Activated CD4-positive, alpha-beta T cell treated with anti-CD3 and anti-CD28 coated beads, Interleukin-2, amount 50 U/mL, for 48 hours (primary cell): ENCODE measurements at regions not wholly inside any gene's neighbourhood (a gene's known extent, or its start where the extent isn't known, plus 50 kb on each side); places are given as distances from the start of the nearest gene placed in this dataset.

Experiments used
- DNase-seq, 2 experiments: peaks; one replicate each; pipeline ENCODE4 v3.0.0-alpha.2; 2020

- DNase-seq = no peak
Observed at GRCh38 chr22:48754611-48755058, 1073.0 kb downstream of the BRD1 start.

- no peak for DNase-seq
Observed at GRCh38 chr22:48753752-48754517, 1073.7 kb downstream of the BRD1 start.

DNA sequence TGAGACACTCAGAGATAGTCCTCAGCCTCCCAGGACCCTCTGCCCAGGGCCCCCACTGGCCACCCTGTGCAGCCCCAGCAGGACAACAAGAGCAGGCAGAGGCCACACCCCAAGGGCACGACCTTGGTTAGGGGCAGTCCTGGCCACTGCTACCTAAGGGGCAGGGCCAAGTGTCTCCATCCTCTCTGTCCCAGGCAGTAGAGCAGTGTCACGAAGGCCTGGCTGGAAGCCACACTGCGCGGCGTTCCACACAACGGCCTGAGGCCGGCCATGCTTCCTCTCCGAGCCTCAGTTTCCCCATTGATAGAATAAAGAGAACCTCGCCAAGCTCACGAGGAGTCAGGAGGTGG, 1074.3 kb downstream of the BRD1 start:
- no peak for DNase-seq

DNA sequence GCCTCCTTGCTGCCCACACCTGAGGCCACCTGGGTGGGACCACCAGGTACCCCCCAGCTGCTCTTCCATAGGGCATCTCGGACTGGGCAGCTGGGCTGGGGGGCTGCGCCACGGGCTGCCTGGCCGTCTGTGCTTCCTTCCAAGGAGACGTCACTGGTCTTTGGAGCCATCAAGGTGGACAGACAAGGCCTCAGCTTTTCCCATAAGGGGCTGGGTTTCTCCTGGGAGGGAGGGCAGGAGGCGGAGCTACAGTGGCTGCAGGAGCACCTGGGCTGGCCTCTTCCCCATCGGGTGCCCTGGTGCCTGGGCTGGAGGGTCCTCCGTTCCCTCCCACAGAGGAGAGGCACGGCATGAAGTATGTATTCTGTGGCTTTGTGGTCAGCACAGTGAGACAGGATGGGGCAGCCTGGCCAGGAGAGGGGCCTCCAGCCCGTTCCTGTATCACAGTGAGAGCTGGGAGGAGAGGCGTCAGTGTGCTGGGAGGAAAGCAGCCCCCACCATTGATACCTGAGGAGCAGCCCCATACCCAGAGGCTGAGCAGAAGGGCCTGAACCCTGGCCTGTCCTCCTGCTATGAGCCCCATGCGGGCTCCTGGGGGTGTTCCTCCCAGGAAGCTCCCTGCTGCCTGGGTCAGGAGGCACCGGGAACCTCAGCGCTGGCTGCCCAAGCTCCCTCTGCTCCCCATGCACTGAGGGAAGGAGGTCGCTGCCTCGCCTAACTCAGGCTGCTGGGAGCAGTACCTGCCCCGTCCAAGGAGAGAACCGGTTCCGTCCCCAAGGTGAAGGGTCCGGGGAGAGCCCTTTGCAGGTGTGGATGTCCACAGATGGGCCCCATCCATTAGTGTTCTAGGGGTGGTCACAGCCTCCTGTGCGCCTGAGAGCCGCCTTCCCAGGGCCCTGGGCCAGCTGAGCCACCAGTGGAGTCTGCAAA, 1075.0 kb downstream of the BRD1 start:
- DNase-seq = no peak

DNA sequence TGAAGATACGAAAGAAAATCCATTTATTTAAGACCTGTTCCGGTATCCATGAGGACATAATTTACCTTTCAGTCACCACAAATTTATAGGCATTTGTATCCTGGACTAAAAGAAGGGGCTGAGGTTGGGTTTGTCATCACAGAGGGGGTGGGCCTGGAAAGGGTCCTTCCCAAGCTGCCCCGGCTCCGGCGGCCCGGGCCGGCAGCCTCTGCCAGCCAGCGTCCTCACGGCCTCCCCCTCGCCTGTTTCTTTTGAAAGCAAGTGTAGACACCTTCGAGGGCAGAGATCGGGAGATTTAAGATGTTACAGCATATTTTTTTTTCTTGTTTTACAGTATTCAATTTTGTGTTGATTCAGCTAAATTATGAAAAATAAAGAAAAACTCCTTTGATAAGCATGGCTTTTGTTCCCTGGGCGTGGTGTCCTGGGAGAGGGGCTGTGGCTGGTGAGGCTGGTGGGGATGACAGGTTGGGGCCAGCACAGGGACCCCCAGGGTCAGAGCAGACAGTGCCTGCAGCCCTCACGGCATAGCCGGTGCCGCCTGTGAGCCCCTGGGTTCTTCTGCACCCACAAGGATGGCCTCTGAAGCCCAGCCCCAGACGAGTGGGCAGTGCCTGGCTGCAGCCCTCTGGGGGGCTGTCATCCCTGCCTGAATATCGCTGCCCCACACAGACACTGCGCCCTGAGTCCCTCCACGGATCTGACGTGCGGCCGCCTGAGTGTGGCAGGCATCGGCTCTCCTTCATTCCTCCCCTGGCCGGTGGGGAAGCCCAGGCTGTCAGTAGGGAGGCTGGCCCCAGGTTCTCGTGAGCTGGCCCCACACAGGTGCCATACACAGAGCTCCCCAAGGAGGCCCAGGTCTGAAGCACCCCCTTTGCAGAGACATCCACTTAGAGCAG, 1075.9 kb downstream of the BRD1 start:
- DNase-seq = no peak

- no peak for DNase-seq
Observed at GRCh38 chr22:48750826-48751440, 1076.7 kb downstream of the BRD1 start.

- DNase-seq = no peak
Observed at GRCh38 chr22:48750282-48750681, 1077.4 kb downstream of the BRD1 start.

- no peak for DNase-seq
Observed at GRCh38 chr22:48749555-48750227, 1078.0 kb downstream of the BRD1 start.

DNA sequence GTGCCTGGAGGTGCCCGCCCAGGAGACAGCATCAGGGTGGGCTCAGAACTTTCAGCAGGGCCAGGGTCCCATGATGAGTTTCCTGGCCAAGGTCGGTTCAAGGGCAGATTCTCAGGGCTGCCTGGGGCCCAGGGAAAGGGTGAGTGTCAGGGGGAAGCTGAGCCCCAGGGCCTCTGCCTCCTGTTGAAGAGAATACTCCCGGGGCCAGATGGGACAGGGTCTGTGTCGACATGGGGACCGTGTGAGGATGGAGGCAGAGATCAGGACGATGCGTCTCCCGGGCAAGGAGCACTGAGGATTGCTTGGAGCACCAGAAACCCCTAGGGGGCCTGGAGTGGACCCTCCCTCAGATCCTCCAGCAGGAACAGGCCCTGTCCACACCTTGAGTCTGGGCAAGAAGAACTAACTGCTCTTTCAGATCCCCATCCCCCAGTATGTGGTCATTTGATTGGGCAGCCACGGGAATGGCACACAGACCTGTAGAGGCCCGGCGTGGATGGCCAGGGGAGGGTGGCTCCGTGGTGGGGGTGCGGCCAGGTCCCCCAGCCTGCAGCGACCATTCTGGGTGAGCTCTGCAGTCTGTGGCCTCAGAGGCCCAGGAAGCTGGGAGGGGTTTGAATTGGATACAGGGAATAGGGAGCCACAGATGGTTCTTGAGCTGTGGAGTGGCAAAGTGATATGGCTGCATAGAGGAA, 1078.7 kb downstream of the BRD1 start:
- no peak for DNase-seq

- DNase-seq = no peak
Observed at GRCh38 chr22:48748113-48748859, 1079.4 kb downstream of the BRD1 start.

DNA sequence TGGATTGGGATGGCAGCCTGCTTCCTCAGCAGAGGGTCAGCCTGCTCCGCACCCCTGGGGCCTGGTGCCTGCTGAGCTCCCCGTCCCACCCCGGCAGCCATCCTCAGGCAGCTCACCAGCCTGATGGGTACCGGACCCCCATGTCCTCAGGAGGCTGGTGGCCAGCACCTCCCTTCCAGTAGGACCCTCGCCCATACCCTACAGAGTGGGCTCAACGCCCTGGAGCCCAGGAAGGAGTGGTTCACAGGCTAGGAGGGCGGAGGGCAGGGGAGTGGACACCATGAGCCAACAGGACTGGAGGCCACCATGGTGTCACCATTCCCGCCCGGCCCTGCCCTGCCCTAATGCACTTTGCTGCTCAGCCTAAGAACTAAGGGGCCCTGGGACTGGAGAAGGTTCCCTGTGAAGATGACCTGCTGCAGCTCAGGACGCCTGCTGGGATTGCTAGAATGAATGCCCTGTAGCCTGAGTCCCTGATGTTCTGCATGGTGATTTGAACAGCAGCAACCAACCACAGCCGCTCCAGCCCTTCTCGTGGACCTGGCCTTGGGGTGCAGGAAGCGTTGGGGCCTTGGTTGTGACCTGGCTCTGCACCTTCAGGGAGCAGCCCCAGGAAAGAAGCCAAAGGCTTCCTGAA, 1080.8 kb downstream of the BRD1 start:
- no peak for DNase-seq

GRCh38 chr22:48745842-48746788, 1081.6 kb downstream of the BRD1 start:
- no peak for DNase-seq

DNA sequence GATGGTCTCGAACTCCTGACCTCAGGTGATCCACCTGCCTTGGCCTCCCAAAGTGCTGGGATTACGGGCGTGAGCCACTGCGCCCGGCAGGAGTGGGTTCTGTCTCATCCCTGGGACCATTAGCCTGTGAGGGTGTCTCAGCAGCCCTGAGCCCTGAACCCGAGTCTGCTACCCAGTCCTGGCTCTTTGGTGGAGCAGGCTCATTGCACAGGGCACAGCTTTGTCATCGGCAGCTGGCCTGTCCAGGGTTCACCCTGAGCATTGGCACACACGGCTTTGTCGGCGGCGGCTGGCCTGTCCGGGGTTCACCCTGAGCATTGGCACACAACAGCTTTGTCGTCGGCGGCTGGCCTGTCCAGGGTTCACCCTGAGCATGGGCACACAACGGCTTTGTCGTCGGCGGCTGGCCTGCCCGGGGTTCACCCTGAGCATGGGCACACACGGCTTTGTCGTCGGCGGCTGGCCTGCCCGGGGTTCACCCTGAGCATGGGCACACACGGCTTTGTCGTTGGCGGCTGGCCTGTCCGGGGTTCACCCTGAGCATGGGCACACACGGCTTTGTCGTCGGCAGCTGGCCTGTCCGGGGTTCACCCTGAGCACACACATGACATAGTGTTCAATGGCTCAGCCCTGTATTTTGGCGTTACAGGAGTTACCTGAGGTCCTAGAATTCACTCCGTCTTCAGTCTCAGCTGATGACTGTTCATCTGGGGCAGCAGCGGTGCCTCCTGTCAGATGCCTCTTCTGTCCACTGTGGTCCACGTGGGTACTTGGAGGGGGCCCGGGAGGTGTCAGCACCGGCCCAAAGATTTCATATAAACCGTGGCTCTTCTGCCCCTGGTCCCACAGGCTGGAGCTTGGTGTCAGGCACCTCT, 1082.5 kb downstream of the BRD1 start:
- DNase-seq = no peak

DNA sequence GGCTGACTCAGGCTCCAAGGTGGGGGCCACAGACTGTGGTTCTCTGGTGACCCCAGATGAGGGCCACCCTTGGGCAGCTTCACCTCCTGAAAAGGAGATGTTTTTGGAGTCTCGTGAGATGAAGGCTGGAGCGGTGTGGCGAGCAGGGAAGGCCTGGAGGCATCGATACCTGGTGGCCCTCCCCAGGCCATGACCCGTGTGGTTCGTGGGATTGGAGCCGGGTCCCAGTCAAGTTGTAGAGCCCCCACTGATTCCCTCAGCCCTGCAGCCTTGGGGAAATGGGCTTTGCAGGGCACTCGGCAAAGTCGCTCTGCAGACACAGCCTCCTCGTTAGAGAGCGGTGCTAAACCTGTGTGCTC, 1083.4 kb downstream of the BRD1 start:
- no peak for DNase-seq

DNA sequence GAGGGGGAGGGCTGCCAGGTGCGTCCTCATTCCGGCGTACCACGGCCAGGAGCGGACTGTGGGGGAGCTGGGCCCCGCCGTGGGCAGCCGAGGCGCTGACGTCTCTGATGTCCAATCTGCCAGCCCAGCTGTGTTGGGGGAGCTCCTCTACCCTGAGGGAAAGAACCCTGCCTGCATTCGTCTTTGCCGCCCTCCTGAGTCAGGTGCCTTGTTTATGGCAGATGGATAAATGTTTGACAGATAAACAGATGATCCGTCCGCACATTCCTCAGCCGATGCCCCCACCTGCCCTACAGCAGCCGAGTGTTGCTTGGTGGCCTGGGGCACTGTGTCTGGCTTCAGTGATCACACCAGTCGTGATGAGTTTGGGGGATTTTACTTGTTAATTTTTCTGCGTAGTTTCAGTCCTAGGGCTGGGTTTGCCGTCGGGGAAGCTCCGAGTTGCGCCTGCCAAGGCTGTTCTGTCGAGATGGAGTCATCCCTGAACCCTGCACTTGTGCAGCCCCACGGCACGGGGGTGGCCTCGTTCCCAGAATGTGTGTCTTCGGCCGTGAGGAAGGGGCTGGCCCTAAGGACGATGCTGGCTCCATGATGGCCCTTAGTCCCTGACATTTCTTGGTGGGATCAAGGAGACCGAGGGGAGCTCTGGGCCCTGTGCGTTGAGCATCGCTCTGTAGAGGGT, 1083.9 kb downstream of the BRD1 start:
- no peak for DNase-seq

DNA sequence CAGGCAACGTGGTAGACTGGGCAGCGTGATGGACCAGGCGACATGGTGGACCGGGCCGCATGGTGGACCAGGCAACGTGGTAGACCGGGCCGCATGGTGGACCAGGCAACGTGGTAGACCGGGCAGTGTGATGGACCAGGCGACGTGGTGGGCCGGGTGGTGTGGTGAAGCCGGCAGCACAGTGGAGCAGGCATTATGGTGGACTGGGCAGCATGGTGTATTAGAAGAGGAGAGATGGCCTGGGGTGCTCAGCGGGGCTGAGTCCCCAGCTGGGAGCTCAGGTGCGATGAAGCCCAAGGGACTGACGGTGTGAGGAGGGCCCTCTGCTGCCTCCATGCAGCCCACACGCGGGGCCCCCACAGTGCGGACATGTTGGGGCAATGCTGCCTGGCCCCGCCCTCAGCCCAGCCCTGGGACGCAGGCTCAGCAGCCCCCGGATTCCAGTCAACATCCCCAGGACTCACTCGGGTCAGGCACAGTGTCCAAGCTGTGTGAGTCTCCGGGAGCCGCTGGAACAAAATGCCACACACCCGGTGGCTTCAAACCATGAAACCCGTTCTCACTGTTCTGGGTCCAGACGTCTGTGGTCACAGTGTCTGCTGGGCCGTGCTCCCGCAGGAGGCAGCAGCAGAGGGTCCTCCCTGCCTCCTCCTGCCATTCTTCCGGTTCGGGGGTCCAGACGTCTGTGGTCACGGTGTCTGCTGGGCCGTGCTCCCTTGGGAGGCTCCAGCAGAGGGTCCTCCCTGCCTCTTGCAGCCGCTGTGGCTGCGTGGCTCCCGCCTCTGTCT, 1084.9 kb downstream of the BRD1 start:
- no peak for DNase-seq

DNA sequence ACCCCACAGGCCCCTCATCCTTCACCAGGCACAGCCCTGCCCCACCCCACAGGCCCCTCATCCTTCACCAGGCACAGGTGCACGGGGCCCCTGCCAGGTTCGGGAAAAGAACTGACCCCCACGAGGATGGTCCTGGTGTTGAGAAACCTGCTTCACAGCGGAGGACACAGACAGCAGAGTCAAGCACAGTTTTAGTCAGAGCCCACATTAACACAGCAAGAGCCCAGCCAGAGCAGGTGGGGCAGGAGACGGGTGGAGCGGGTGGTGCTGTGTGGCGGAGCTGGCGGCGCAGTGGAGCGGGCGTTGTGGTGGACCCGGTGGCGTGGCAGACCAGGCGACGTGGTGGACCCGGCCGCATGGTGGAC, 1085.5 kb downstream of the BRD1 start:
- DNase-seq = no peak
